ENCODE measurements at regions not wholly inside any gene's neighbourhood (a gene's known extent, or its start where the extent isn't known, plus 50 kb on each side); places are given as distances from the start of the nearest gene placed in this dataset.

- no peak for DNase-seq (ENCODE audit: low read depth)
- H3K4me3 ChIP-seq (ENCODE audit: low read length), result no peak overlapping the region
- no peak for TF ChIP-seq CTCF (conservative IDR thresholded peaks at IDR 0.05; ENCODE audit: low read depth, low read length)
These were observed 205.2 kb upstream of the DAB2 start for GRCh38 chr5:39629946-39630345.

GRCh38 chr5:39628348-39628747 is 203.6 kb upstream of the DAB2 start:
- H3K4me3 ChIP-seq (ENCODE audit: low read length), result no peak overlapping the region
- TF ChIP-seq CTCF (conservative IDR thresholded peaks at IDR 0.05; ENCODE audit: low read depth, low read length), result no peak
- DNase-seq (ENCODE audit: low read depth), result no peak

GRCh38 chr5:39624890-39625289 is 200.1 kb upstream of the DAB2 start:
- no peak overlapping the region for H3K4me3 ChIP-seq (ENCODE audit: low read length)
- TF ChIP-seq CTCF (conservative IDR thresholded peaks at IDR 0.05; ENCODE audit: low read depth, low read length), result no peak
- DNase-seq (ENCODE audit: low read depth), result no peak

- TF ChIP-seq CTCF (conservative IDR thresholded peaks at IDR 0.05; ENCODE audit: low read depth, low read length), result no peak
- peak; percentile 78 for DNase-seq (ENCODE audit: low read depth)
- no peak overlapping the region for H3K4me3 ChIP-seq (ENCODE audit: low read length)
These were observed 199.6 kb upstream of the DAB2 start for GRCh38 chr5:39624268-39624886.

GRCh38 chr5:39623291-39623865 is 198.6 kb upstream of the DAB2 start:
- TF ChIP-seq CTCF (conservative IDR thresholded peaks at IDR 0.05; ENCODE audit: low read depth, low read length), result no peak

GRCh38 chr5:39622281-39622680 is 197.5 kb upstream of the DAB2 start:
- no peak overlapping the region for H3K4me3 ChIP-seq (ENCODE audit: low read length)
- no peak for TF ChIP-seq CTCF (conservative IDR thresholded peaks at IDR 0.05; ENCODE audit: low read depth, low read length)
- no peak for DNase-seq (ENCODE audit: low read depth)

More at GRCh38 chr5:39623291-39623865, 198.6 kb upstream of the DAB2 start:
- H3K4me3 ChIP-seq (ENCODE audit: low read length), result no peak overlapping the region
- DNase-seq (ENCODE audit: low read depth), result peak; percentile 71

GRCh38 chr5:39619168-39619818 is 194.5 kb upstream of the DAB2 start:
- H3K4me3 ChIP-seq (ENCODE audit: low read length), result no peak overlapping the region
- TF ChIP-seq CTCF (conservative IDR thresholded peaks at IDR 0.05; ENCODE audit: low read depth, low read length), result no peak
- no peak for DNase-seq (ENCODE audit: low read depth)

All from retinal pigment epithelial cell (primary cell).